ENCODE measurements at regions not wholly inside any gene's neighbourhood (a gene's known extent, or its start where the extent isn't known, plus 50 kb on each side); places are given as distances from the start of the nearest gene placed in this dataset.

GRCh38 chr10:52446391-52446790, 132.3 kb downstream of the DKK1 start:
- TF ChIP-seq CTCF (IDR thresholded peaks at IDR 0.05 in 4 of 5, conservative IDR thresholded peaks at IDR 0.05 in 1 of 5) (no peak), POLR2A (IDR thresholded peaks at IDR 0.05) (no peak)
